ENCODE measurements at regions not wholly inside any gene's neighbourhood (a gene's known extent, or its start where the extent isn't known, plus 50 kb on each side); places are given as distances from the start of the nearest gene placed in this dataset.

- ATAC-seq, result no peak
- TF ChIP-seq PPARA (CRISPR knock-in tag; IDR thresholded peaks at IDR 0.05; ENCODE audit: borderline replicate concordance) (no peak), ZNF70 (CRISPR knock-in tag; IDR thresholded peaks at IDR 0.05) (no peak), TCF4 (CRISPR knock-in tag; IDR thresholded peaks at IDR 0.05; ENCODE audit: borderline replicate concordance) (no peak), ESRRG (CRISPR knock-in tag; IDR thresholded peaks at IDR 0.05) (no peak), POU6F1 (CRISPR knock-in tag; IDR thresholded peaks at IDR 0.05; ENCODE audit: borderline replicate concordance, low read depth) (no peak), ZNF8 (CRISPR knock-in tag; IDR thresholded peaks at IDR 0.05) (no peak), BACH2 (CRISPR knock-in tag; IDR thresholded peaks at IDR 0.05; ENCODE audit: borderline replicate concordance) (no peak), ISL1 (CRISPR knock-in tag; IDR thresholded peaks at IDR 0.05) (no peak), ZFP30 (CRISPR knock-in tag; IDR thresholded peaks at IDR 0.05) (no peak), CSDC2 (CRISPR knock-in tag; IDR thresholded peaks at IDR 0.05) (no peak), ZFP3 (CRISPR knock-in tag; IDR thresholded peaks at IDR 0.05) (no peak), TSHZ2 (CRISPR knock-in tag; IDR thresholded peaks at IDR 0.05) (no peak), RARB (CRISPR knock-in tag; IDR thresholded peaks at IDR 0.05) (no peak), ARNTL (CRISPR knock-in tag; IDR thresholded peaks at IDR 0.05; ENCODE audit: borderline replicate concordance, low read depth) (no peak)
Measured at GRCh38 chr15:57770495-57770894, 64.0 kb downstream of the POLR2M start.

- no peak for TF ChIP-seq ISL1 (CRISPR knock-in tag; IDR thresholded peaks at IDR 0.05)
- no peak for TF ChIP-seq PPARA (CRISPR knock-in tag; IDR thresholded peaks at IDR 0.05; ENCODE audit: borderline replicate concordance)
- TF ChIP-seq BACH2 (CRISPR knock-in tag; IDR thresholded peaks at IDR 0.05; ENCODE audit: borderline replicate concordance), result no peak
- no peak for TF ChIP-seq PATZ1 (CRISPR knock-in tag; IDR thresholded peaks at IDR 0.05; ENCODE audit: borderline replicate concordance)
- TF ChIP-seq ZFP30 (CRISPR knock-in tag; IDR thresholded peaks at IDR 0.05), result no peak
- TF ChIP-seq TCF4 (CRISPR knock-in tag; IDR thresholded peaks at IDR 0.05; ENCODE audit: borderline replicate concordance), result no peak
- no peak for TF ChIP-seq CREB5 (CRISPR knock-in tag; IDR thresholded peaks at IDR 0.05; ENCODE audit: low read depth)
- no peak for TF ChIP-seq ESRRG (CRISPR knock-in tag; IDR thresholded peaks at IDR 0.05)
- no peak for TF ChIP-seq SNAI2 (CRISPR knock-in tag; IDR thresholded peaks at IDR 0.05)
- TF ChIP-seq OSR1 (CRISPR knock-in tag; IDR thresholded peaks at IDR 0.05), result no peak
- no peak for TF ChIP-seq ARNTL (CRISPR knock-in tag; IDR thresholded peaks at IDR 0.05; ENCODE audit: borderline replicate concordance, low read depth)
- TF ChIP-seq RARB (CRISPR knock-in tag; IDR thresholded peaks at IDR 0.05), result no peak
- no peak for TF ChIP-seq TSHZ2 (CRISPR knock-in tag; IDR thresholded peaks at IDR 0.05)
- TF ChIP-seq POU6F1 (CRISPR knock-in tag; IDR thresholded peaks at IDR 0.05; ENCODE audit: borderline replicate concordance, low read depth), result no peak
- no peak for TF ChIP-seq ZFP3 (CRISPR knock-in tag; IDR thresholded peaks at IDR 0.05)
- no peak for TF ChIP-seq ZNF8 (CRISPR knock-in tag; IDR thresholded peaks at IDR 0.05)
- TF ChIP-seq CSRNP3 (CRISPR knock-in tag; IDR thresholded peaks at IDR 0.05), result no peak
- no peak for TF ChIP-seq CSDC2 (CRISPR knock-in tag; IDR thresholded peaks at IDR 0.05)
- no peak for ATAC-seq
Measured at GRCh38 chr15:57772223-57772957, 65.9 kb downstream of the POLR2M start.
